ENCODE measurements at regions not wholly inside any gene's neighbourhood (a gene's known extent, or its start where the extent isn't known, plus 50 kb on each side); places are given as distances from the start of the nearest gene placed in this dataset.

DNA sequence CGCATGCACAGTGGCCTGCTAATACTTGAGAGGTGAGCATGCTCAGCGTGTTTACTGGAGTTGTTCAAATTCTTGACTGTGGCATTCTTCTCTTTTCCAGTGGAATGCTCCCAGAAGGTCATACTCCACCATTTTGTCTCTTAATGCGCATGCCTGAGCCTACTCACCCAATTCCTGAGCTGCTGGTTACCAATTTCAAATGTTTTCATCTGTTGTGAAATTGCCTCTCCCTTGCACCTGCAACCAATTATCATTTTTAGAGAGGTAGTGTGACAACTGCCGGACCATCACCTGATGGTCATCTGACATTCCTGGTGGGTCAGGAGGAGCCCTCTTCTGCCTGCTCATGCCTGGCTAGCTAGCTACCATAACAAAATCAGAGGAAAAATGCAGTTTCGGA lies 82.2 kb upstream of the LIFR start:
- H3K36me3 Mint-ChIP-seq (ENCODE audit: unreplicated experiment), result no peaks in the 10 kb centered on the region
- no peak overlapping the region for H3K27ac Mint-ChIP-seq (ENCODE audit: unreplicated experiment)
- no peak for DNase-seq
- H3K27me3 Mint-ChIP-seq (ENCODE audit: unreplicated experiment), result no peaks in the 10 kb centered on the region
- peaks cover 8% of the 10 kb centered on the region for H3K4me1 Mint-ChIP-seq (ENCODE audit: low read depth, unreplicated experiment)
- TF ChIP-seq, protein P1, sequence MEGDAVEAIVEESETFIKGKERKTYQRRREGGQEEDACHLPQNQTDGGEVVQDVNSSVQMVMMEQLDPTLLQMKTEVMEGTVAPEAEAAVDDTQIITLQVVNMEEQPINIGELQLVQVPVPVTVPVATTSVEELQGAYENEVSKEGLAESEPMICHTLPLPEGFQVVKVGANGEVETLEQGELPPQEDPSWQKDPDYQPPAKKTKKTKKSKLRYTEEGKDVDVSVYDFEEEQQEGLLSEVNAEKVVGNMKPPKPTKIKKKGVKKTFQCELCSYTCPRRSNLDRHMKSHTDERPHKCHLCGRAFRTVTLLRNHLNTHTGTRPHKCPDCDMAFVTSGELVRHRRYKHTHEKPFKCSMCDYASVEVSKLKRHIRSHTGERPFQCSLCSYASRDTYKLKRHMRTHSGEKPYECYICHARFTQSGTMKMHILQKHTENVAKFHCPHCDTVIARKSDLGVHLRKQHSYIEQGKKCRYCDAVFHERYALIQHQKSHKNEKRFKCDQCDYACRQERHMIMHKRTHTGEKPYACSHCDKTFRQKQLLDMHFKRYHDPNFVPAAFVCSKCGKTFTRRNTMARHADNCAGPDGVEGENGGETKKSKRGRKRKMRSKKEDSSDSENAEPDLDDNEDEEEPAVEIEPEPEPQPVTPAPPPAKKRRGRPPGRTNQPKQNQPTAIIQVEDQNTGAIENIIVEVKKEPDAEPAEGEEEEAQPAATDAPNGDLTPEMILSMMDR (IDR thresholded peaks at IDR 0.05; ENCODE audit: partially characterized antibody, unreplicated experiment), result no peak
- H3K9me3 Mint-ChIP-seq (ENCODE audit: unreplicated experiment), result no peaks in the 10 kb centered on the region
- H3K4me3 Mint-ChIP-seq (ENCODE audit: unreplicated experiment), result no peak overlapping the region

DNA sequence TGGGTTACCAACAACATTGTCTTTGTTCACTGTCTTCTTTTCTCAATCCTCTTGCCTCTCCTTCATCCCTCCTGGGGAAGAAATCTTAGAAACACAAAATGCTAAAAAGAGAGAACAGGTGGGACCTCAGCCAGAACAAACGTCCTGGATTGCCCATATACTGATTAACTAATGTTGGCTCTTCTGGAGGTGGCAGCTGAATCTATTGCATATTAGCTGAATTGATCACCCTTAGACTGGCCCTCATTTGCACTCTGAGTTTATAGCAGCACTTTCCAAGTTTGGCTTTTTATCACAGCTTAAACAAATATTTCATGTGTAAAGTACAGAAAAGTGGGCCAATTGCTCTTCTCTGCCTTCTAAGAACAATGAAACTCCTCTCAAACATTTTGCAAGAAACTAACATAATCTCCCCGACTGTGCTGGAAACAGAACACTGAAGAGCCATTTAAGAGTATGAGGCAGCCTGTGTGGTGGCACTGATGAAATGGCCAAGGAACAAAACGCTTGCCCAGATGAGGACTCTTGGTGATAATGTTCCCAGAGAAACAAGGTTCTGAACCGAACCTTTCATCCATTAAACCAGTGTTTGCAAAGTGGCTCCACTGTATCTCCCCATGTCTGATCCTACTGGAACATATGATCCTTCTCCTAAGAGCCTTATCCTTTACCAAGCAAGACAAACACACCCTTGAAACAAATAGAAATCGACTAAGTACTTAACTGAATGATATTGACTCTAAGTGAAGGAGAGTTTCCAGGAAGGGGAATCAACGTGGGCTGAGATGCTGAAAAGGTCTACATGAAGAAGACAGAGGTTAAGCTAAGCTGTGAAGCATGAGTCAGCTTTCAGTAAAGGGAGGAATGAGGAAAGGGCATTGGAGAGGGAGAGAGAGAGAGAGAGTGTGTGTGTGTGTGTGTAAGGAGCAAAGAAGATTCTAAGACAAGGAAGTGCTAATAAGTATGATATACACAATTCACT lies 83.2 kb upstream of the LIFR start:
- no peaks in the 10 kb centered on the region for H3K36me3 Mint-ChIP-seq (ENCODE audit: unreplicated experiment)
- no peaks in the 10 kb centered on the region for H3K27me3 Mint-ChIP-seq (ENCODE audit: unreplicated experiment)
- H3K4me3 Mint-ChIP-seq (ENCODE audit: unreplicated experiment), result no peak overlapping the region
- no peak for DNase-seq
- no peaks in the 10 kb centered on the region for H3K9me3 Mint-ChIP-seq (ENCODE audit: unreplicated experiment)
- peaks cover 10% of the 10 kb centered on the region for H3K4me1 Mint-ChIP-seq (ENCODE audit: low read depth, unreplicated experiment)
- TF ChIP-seq, protein P1 (IDR thresholded peaks at IDR 0.05; ENCODE audit: partially characterized antibody, unreplicated experiment), result no peak
- H3K27ac Mint-ChIP-seq (ENCODE audit: unreplicated experiment), result no peak overlapping the region

DNA sequence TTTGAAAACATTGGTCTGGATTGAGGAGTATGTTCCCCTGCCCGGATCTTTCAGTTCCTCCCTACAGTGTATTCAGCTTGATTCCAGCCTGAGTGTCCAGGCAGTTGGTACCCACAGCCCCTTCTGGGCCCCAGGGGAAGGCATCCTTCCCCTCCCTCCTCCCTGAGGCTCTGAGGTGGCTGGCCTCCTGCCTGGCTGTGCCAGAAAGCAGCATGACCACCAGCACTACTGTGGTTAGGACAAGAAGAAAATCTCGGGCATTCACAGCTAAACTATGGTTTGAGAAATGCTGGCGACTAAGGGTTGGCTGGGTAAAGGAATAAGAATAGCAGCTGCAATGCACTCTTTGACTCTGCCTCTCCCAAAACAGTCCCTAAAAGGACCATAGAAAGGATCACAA lies 84.6 kb upstream of the LIFR start:
- TF ChIP-seq, protein P1 (IDR thresholded peaks at IDR 0.05; ENCODE audit: partially characterized antibody, unreplicated experiment), result no peak
- H3K4me1 Mint-ChIP-seq (ENCODE audit: low read depth, unreplicated experiment), result peaks cover 10% of the 10 kb centered on the region
- DNase-seq, result peak; percentile 25
- H3K9me3 Mint-ChIP-seq (ENCODE audit: unreplicated experiment), result no peaks in the 10 kb centered on the region
- H3K27ac Mint-ChIP-seq (ENCODE audit: unreplicated experiment), result no peak overlapping the region
- H3K27me3 Mint-ChIP-seq (ENCODE audit: unreplicated experiment), result no peaks in the 10 kb centered on the region
- H3K36me3 Mint-ChIP-seq (ENCODE audit: unreplicated experiment), result no peaks in the 10 kb centered on the region
- H3K4me3 Mint-ChIP-seq (ENCODE audit: unreplicated experiment), result no peak overlapping the region

DNA sequence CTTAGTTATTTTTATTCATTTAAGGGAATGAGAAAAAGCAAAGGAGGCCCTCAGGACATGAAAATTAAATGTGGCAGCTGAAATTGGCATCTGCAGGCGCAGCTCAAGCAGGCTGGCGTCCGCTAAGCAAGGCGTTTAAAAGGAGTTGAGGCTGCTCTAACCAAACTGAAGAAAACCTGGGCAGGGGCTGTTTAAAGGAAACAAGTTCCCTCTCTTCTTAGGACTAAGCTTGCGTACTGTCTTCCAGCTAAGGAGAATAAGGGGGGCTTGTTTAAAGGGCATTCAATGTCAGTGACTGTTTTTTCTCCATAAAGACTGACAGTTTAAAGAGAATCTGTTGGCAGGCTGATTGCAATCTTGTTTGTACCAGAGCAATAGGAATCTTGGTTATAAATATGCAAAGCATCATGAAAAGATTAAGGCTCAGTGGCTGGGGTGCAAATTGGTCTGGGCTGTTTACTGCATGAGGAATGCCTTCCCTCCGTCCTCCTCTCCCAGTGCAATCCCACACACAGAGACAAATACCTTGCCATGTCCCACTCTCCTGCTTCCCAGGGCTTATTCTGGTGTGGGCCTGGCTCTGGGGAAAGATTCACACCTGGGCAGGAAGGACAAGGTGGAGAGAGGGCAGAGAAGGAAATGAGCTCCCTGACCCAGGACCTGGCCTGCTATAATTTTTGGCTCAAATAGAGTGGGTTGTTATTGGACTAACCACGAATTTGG lies 85.9 kb upstream of the LIFR start:
- H3K4me3 Mint-ChIP-seq (ENCODE audit: unreplicated experiment), result no peak overlapping the region
- no peaks in the 10 kb centered on the region for H3K27me3 Mint-ChIP-seq (ENCODE audit: unreplicated experiment)
- no peaks in the 10 kb centered on the region for H3K9me3 Mint-ChIP-seq (ENCODE audit: unreplicated experiment)
- H3K27ac Mint-ChIP-seq (ENCODE audit: unreplicated experiment), result no peak overlapping the region
- DNase-seq, result no peak
- H3K36me3 Mint-ChIP-seq (ENCODE audit: unreplicated experiment), result no peaks in the 10 kb centered on the region
- TF ChIP-seq, protein P1 (IDR thresholded peaks at IDR 0.05; ENCODE audit: partially characterized antibody, unreplicated experiment), result no peak
- peaks cover 10% of the 10 kb centered on the region for H3K4me1 Mint-ChIP-seq (ENCODE audit: low read depth, unreplicated experiment)

Data from glutamatergic neuron (in vitro differentiated cells).